GM15510 (cell line): ENCODE measurements at regions not wholly inside any gene's neighbourhood (a gene's known extent, or its start where the extent isn't known, plus 50 kb on each side); places are given as distances from the start of the nearest gene placed in this dataset.

Source experiments
- POLR2A ChIP-seq: IDR thresholded peaks from 3 replicates; pipeline ENCODE4 v1.6.1; 2011; ENCODE audit warnings: borderline replicate concordance; ENCODE audit not compliant: insufficient read length; ENCODE audit errors: extremely low read depth

GRCh38 chr11:45373506-45374035 lies 87.4 kb upstream of the SYT13 start:
- TF ChIP-seq POLR2A, result no peak

GRCh38 chr11:45371251-45372115 lies 85.3 kb upstream of the SYT13 start:
- TF ChIP-seq POLR2A, result no peak

- TF ChIP-seq POLR2A, result no peak
Measured at GRCh38 chr11:45369313-45369712, 83.2 kb upstream of the SYT13 start.

GRCh38 chr11:45368697-45369096 lies 82.6 kb upstream of the SYT13 start:
- TF ChIP-seq POLR2A, result no peak

- no peak for TF ChIP-seq POLR2A
Measured at GRCh38 chr11:45366619-45367190, 80.6 kb upstream of the SYT13 start.

GRCh38 chr11:45365961-45366618 lies 79.9 kb upstream of the SYT13 start:
- TF ChIP-seq POLR2A, result no peak

GRCh38 chr11:45362636-45363035 lies 76.5 kb upstream of the SYT13 start:
- TF ChIP-seq POLR2A, result no peak

- TF ChIP-seq POLR2A, result no peak
Measured at GRCh38 chr11:45361551-45361950, 75.4 kb upstream of the SYT13 start.

- no peak for TF ChIP-seq POLR2A
Measured at GRCh38 chr11:45355706-45356041, 69.5 kb upstream of the SYT13 start.

GRCh38 chr11:45354976-45355705 lies 69.0 kb upstream of the SYT13 start:
- TF ChIP-seq POLR2A, result peak; percentile 20

GRCh38 chr11:45348729-45349128 lies 62.6 kb upstream of the SYT13 start:
- TF ChIP-seq POLR2A, result no peak

- no peak for TF ChIP-seq POLR2A
Measured at GRCh38 chr11:45347348-45348082, 61.4 kb upstream of the SYT13 start.

GRCh38 chr11:45345491-45345890 lies 59.4 kb upstream of the SYT13 start:
- no peak for TF ChIP-seq POLR2A

GRCh38 chr11:45344028-45344427 lies 57.9 kb upstream of the SYT13 start:
- TF ChIP-seq POLR2A, result no peak
